GM12878 (cell line): ENCODE measurements at regions not wholly inside any gene's neighbourhood (a gene's known extent, or its start where the extent isn't known, plus 50 kb on each side); places are given as distances from the start of the nearest gene placed in this dataset.
A peak's percentile ranks its signal among the peaks of the same experiment; 100 is the strongest.

Source experiments
- ATAC-seq: fragments of 200-7000 bp; cut with Tn5 transposase; 3 replicates; pipeline ENCODE4 v1.9.1; 2020; ENCODE audit warnings: mild to moderate bottlenecking, moderate library complexity
- BruUV-seq: library from RNA; stranded (reverse); fragments of 400-500 nt; replicated peaks from 2 replicates; lab custom pipeline; 2021; lab: Mats Ljungman, UMichigan
- CTCF ChIA-PET: fragments of 300-600 bp; sonication (Branson Sonifier 250); formaldehyde crosslinking; extraction: SDS; loops from one replicate; lab custom pipeline; 2021; ENCODE audit warnings: inconsistent platforms; lab: Yijun Ruan, JAX
- POLR2A ChIA-PET: fragments of 350-600 bp; formaldehyde crosslinking; extraction: SDS; loops from one replicate; lab custom pipeline; 2021; ENCODE audit warnings: inconsistent platforms; lab: Charles Lee
- RAD21 ChIA-PET: fragments of 300-600 bp; sonication (Branson Sonifier 250); formaldehyde crosslinking; loops from one replicate; lab custom pipeline; 2023; ENCODE audit warnings: antibody characterized with exemption; ENCODE audit not compliant: unreplicated experiment; lab: Charles Lee
- SMC1A ChIA-PET: fragments of 300-600 bp; sonication (Branson Sonifier 250); formaldehyde crosslinking; loops from one replicate; lab custom pipeline; 2023; ENCODE audit not compliant: unreplicated experiment, uncharacterized antibody; lab: Charles Lee
- DNase-seq: peaks from one replicate; pipeline ENCODE4 v3.0.0-alpha.2; 2011; ENCODE audit warnings: low read depth, low spot score
- FAIRE-seq: peaks from 3 replicates; lab custom pipeline; 2011; peaks lifted over from hg19 to GRCh38; lab: Jason Lieb, UNC
- H2AFZ ChIP-seq: 2 replicates; pipeline ENCODE4 v1.6.0; 2011; ENCODE audit warnings: low read depth, low read length, control low read depth; ENCODE audit not compliant: control insufficient read depth
- H3K27ac ChIP-seq: 2 replicates; pipeline ENCODE4 v1.5.1; 2011; ENCODE audit warnings: control low read depth; ENCODE audit not compliant: control insufficient read depth, insufficient read depth
- H3K27me3 ChIP-seq, 2 experiments: replicated peaks in 1 of 2; 2 replicates each; pipeline versions ENCODE4 v1.6.0 to v1.6.1; 2011; ENCODE audit warnings: low read length in 1 of 2; ENCODE audit not compliant: control insufficient read depth in 2 of 2, insufficient read depth in 2 of 2
- H3K36me3 ChIP-seq, 2 experiments: 2 replicates each; pipeline ENCODE4 v1.5.1; 2011; ENCODE audit warnings: low read length in 1 of 2; ENCODE audit not compliant: control insufficient read depth in 2 of 2, insufficient read depth in 2 of 2
- H3K4me1 ChIP-seq: 2 replicates; pipeline ENCODE4 v1.6.1; 2011; ENCODE audit warnings: mild to moderate bottlenecking, low read length, moderate library complexity, mixed read lengths; ENCODE audit not compliant: control insufficient read depth, insufficient read depth
- H3K4me2 ChIP-seq: 2 replicates; pipeline ENCODE4 v1.6.0; 2011; ENCODE audit warnings: control low read depth; ENCODE audit not compliant: control insufficient read depth, insufficient read depth
- H3K4me3 ChIP-seq: fragments of 200-600 bp; sonication (generic); 2 replicates; pipeline ENCODE4 v1.5.1; 2016
- H3K79me2 ChIP-seq: 2 replicates; pipeline ENCODE4 v1.6.0; 2011; ENCODE audit warnings: low read length; ENCODE audit not compliant: control insufficient read depth, insufficient read depth
- H3K9ac ChIP-seq: 2 replicates; pipeline ENCODE4 v1.8.0; 2011; ENCODE audit warnings: low read length, control low read depth, mixed read lengths; ENCODE audit not compliant: control insufficient read depth, insufficient read depth
- H3K9me3 ChIP-seq: replicated peaks from 3 replicates; pipeline ENCODE4 v1.5.1; 2011; ENCODE audit warnings: mild to moderate bottlenecking, low read length; ENCODE audit not compliant: control insufficient read depth, insufficient read depth
- H4K20me1 ChIP-seq: 2 replicates; pipeline ENCODE4 v1.6.0; 2011; ENCODE audit not compliant: control insufficient read depth, insufficient read depth
- ASH2L ChIP-seq: fragments of 300-600, 200-600 bp; sonication (generic); IDR thresholded peaks from 2 replicates; pipeline ENCODE4 v1.6.1; 2017; ENCODE audit warnings: low read depth, mild to moderate bottlenecking, borderline replicate concordance
- ATF2 ChIP-seq: IDR thresholded peaks from 2 replicates; pipeline ENCODE4 v1.6.1; 2012; ENCODE audit warnings: low read length, inconsistent platforms
- ATF7 ChIP-seq: fragments of 450-650 bp; IDR thresholded peaks from 2 replicates; pipeline ENCODE4 v1.6.1; 2016; ENCODE audit warnings: low read depth, mild to moderate bottlenecking
- CTCF ChIP-seq, 3 experiments: IDR thresholded peaks in 2 of 3; conservative IDR thresholded peaks in 1 of 3; 2 replicates each; pipeline ENCODE4 v1.5.1; 2011; ENCODE audit warnings: low read depth in 3 of 3, low read length in 3 of 3, mild to moderate bottlenecking in 3 of 3, control low read depth in 2 of 3, moderate library complexity in 2 of 3, inconsistent platforms in 1 of 3, mixed read lengths in 1 of 3; ENCODE audit not compliant: control insufficient read depth in 2 of 3, insufficient read depth in 1 of 3; ENCODE audit errors: extremely low read depth in 1 of 3
- EGR1 ChIP-seq, 2 experiments: IDR thresholded peaks; 1 replicate in 1 of 2; 2 replicates in 1 of 2; pipeline ENCODE4 v1.6.1; 2011 to 2012; ENCODE audit warnings: low read depth in 2 of 2, low read length in 2 of 2, borderline replicate concordance in 1 of 2, mild to moderate bottlenecking in 1 of 2, moderate library complexity in 1 of 2
- MTA2 ChIP-seq: fragments of 450-650 bp; IDR thresholded peaks from 2 replicates; pipeline ENCODE4 v1.6.1; 2016; ENCODE audit warnings: low read depth, mild to moderate bottlenecking, moderate library complexity
- NFXL1 ChIP-seq: fragments of 450-650 bp; IDR thresholded peaks from 2 replicates; pipeline ENCODE4 v1.6.1; 2017; ENCODE audit warnings: antibody characterized with exemption, mild to moderate bottlenecking, borderline replicate concordance
- RCOR1 ChIP-seq: conservative IDR thresholded peaks from 2 replicates; pipeline ENCODE4 v1.6.1; 2012; ENCODE audit warnings: low read depth, low read length, improper control_type of control experiment
- SMAD1 ChIP-seq: fragments of 450-650 bp; IDR thresholded peaks from 2 replicates; pipeline ENCODE4 v1.6.1; 2018; ENCODE audit warnings: mild to moderate bottlenecking, low read depth; ENCODE audit not compliant: partially characterized antibody
- SPI1 ChIP-seq: IDR thresholded peaks from 2 replicates; pipeline ENCODE4 v1.6.1; 2011; ENCODE audit warnings: low read depth, mild to moderate bottlenecking, low read length, moderate library complexity, borderline replicate concordance; ENCODE audit not compliant: insufficient read depth
- SREBF1 ChIP-seq: IDR thresholded peaks from 2 replicates; pipeline ENCODE4 v1.6.1; 2012; ENCODE audit warnings: mild to moderate bottlenecking, low read length
- STAT3 ChIP-seq: IDR thresholded peaks from 2 replicates; pipeline ENCODE4 v1.6.1; 2011; ENCODE audit warnings: low read depth, low read length, improper control_type of control experiment
- TBL1XR1 ChIP-seq: IDR thresholded peaks from 2 replicates; pipeline ENCODE4 v1.6.1; 2012; ENCODE audit warnings: low read depth, low read length, improper control_type of control experiment
- ZNF622 ChIP-seq: fragments of 450-650 bp; IDR thresholded peaks from 2 replicates; pipeline ENCODE4 v1.6.1; 2017; ENCODE audit warnings: mild to moderate bottlenecking, inconsistent platforms
- WGBS: methylation state at CpG from one replicate; pipeline ENCODE4 v1.1.6; 2016; ENCODE audit warnings: low lambda C conversion rate; ENCODE audit not compliant: insufficient replicate concordance, insufficient coverage; ENCODE audit errors: missing lambda C conversion rate; 5-methylcytosine and 5-hydroxymethylcytosine counted together
- in situ Hi-C: fragments of 300-500 bp; cut with MboI; formaldehyde crosslinking; loops from 9 replicates; pipeline ENCODE4 v1.14.3; 2018; ENCODE audit warnings: mixed read lengths
- intact Hi-C: fragments of 100-400 bp; cut with micrococcal nuclease; formaldehyde crosslinking; loops from one replicate; pipeline ENCODE4 v1.14.2; 2022; ENCODE audit not compliant: unreplicated experiment

GRCh38 chr12:88775742-88776151, 195.5 kb upstream of the KITLG start (continued):
- TF ChIP-seq MTA2, result no peak
- no peak for TF ChIP-seq RCOR1

GRCh38 chr12:88767699-88768098, 187.4 kb upstream of the KITLG start:
- TF ChIP-seq STAT3 (no peak), SPI1 (peak; percentile 48; the same call in 1 of the 2 replicates), MTA2 (no peak), SREBF1 (no peak)
- Histone ChIP-seq H3K4me3 (no peak overlapping the region), H2AFZ (no peak overlapping the region), H3K4me2 (no peak overlapping the region), H3K4me1 (no peaks in the 10 kb centered on the region), H4K20me1 (no peaks in the 10 kb centered on the region), H3K9me3 (no peaks in the 10 kb centered on the region), H3K79me2 (no peaks in the 10 kb centered on the region), H3K27me3 (no peaks in the 10 kb centered on the region), H3K27ac (no peak overlapping the region), H3K9ac (no peak overlapping the region), H3K36me3 (no peaks in the 10 kb centered on the region)
- FAIRE-seq, result no peak
- no TSS peak for BruUV-seq
- WGBS, result 43% methylated on average over 1 of the region's 1 CpG
- DNase-seq, result no peak
- ChIA-PET POLR2A (no interaction called here), RAD21 (no interaction called here), SMC1A (interaction anchor here (0.8 to 1.4 kb wide), 2 partner anchors 16 to 21 kb away, joined by 3 read pairs; no protein-coding TSS in a partner anchor), CTCF (no interaction called here)
- peak; percentile 57 for ATAC-seq
- in situ Hi-C loops, result no loop called here
- intact Hi-C loops, result no loop called here

- RAD21 ChIA-PET, result no interaction called here
- no peaks in the 10 kb centered on the region for H3K36me3 ChIP-seq
- intact Hi-C loops, result no loop called here
- in situ Hi-C loops, result no loop called here
- no peaks in the 10 kb centered on the region for H3K4me1 ChIP-seq
- H3K9me3 ChIP-seq, result no peaks in the 10 kb centered on the region
- no peaks in the 10 kb centered on the region for H3K27me3 ChIP-seq
- no peak overlapping the region for H3K9ac ChIP-seq
- SMC1A ChIA-PET, result interaction anchor here (1.3 kb wide), 1 partner anchor 11 kb away, joined by 3 read pairs; no protein-coding TSS in a partner anchor
- 0% methylated on average over 3 of the region's 3 CpGs for WGBS
- no peak overlapping the region for H3K4me3 ChIP-seq
- no peak overlapping the region for H3K4me2 ChIP-seq
- no peak overlapping the region for H3K27ac ChIP-seq
- H4K20me1 ChIP-seq, result no peaks in the 10 kb centered on the region
- H2AFZ ChIP-seq, result no peak overlapping the region
- no TSS peak for BruUV-seq
- H3K79me2 ChIP-seq, result no peaks in the 10 kb centered on the region
- POLR2A ChIA-PET, result no interaction called here
- CTCF ChIA-PET, result no interaction called here
- FAIRE-seq, result no peak
- no peak for DNase-seq
- ATAC-seq, result no peak
- TF ChIP-seq NFXL1, result no peak
- no peak for TF ChIP-seq ATF2
- no peak for TF ChIP-seq SMAD1
- no peak for TF ChIP-seq ZNF622
- TF ChIP-seq ASH2L, result no peak
- no peak for TF ChIP-seq EGR1 (IDR thresholded peaks at IDR 0.05; ENCODE audit: borderline replicate concordance in 1 of 2, low read depth in 2 of 2, low read length in 2 of 2)
- TF ChIP-seq TBL1XR1, result no peak
- TF ChIP-seq CTCF (IDR thresholded peaks at IDR 0.05 in 2 of 3, conservative IDR thresholded peaks at IDR 0.05 in 1 of 3; ENCODE audit: control insufficient read depth in 2 of 3, extremely low read depth in 1 of 3, insufficient read depth in 1 of 3, low read depth in 3 of 3, low read length in 3 of 3), result no peak
- no peak for TF ChIP-seq ATF7
These were observed 184.7 kb upstream of the KITLG start for GRCh38 chr12:88764781-88765480.
